Esophagus muscularis mucosa (tissue), 4 donors: ENCODE measurements at regions not wholly inside any gene's neighbourhood (a gene's known extent, or its start where the extent isn't known, plus 50 kb on each side); places are given as distances from the start of the nearest gene placed in this dataset.

Experiments
- DNase-seq: peaks from one replicate; pipeline ENCODE4 v3.0.0-alpha.2; 2017; ENCODE audit errors: extremely low spot score
- H3K27ac ChIP-seq, 4 donors: fragments of 200-600 bp; sonication (generic); replicated peaks in 1 of 4; 1 replicate in 3 of 4; 2 replicates in 1 of 4; pipeline ENCODE4 v1.5.1; 2016 to 2019; ENCODE audit warnings: mild to moderate bottlenecking in 1 of 4
- H3K27me3 ChIP-seq, 4 donors: fragments of 200-600 bp; sonication (generic); one replicate each; pipeline versions ENCODE4 v1.5.1 to v1.6.0; 2016 to 2019
- H3K36me3 ChIP-seq, 4 donors: fragments of 200-600 bp; sonication (generic); one replicate each; pipeline ENCODE4 v1.5.1; 2016 to 2019
- H3K4me1 ChIP-seq, 4 donors: fragments of 200-600 bp; sonication (generic); one replicate each; pipeline ENCODE4 v1.5.1; 2016 to 2019
- H3K4me3 ChIP-seq, 4 donors: fragments of 200-600 bp; sonication (generic); 1 replicate in 2 of 4; 2 replicates in 2 of 4; pipeline ENCODE4 v1.5.1; 2016 to 2019; ENCODE audit warnings: mild to moderate bottlenecking in 4 of 4, moderate library complexity in 1 of 4
- H3K9me3 ChIP-seq, 4 donors: fragments of 200-600 bp; sonication (generic); 1 replicate in 3 of 4; 2 replicates in 1 of 4; pipeline ENCODE4 v1.5.1; 2016 to 2019
- CTCF ChIP-seq, 3 experiments: fragments of 200-600 bp in 2 of 3; fragments of 450-650 bp in 1 of 3; sonication (generic) in 2 of 3; IDR thresholded peaks; one replicate each; pipeline ENCODE4 v1.5.1; 2017 to 2019; ENCODE audit warnings: antibody characterized with exemption in 3 of 3, mild to moderate bottlenecking in 2 of 3, moderate library complexity in 1 of 3
- EP300 ChIP-seq: sonication (generic); formaldehyde crosslinking; IDR thresholded peaks from one replicate; pipeline ENCODE4 v1.6.1; 2017; ENCODE audit warnings: antibody characterized with exemption
- POLR2A ChIP-seq: fragments of 450-650 bp; IDR thresholded peaks from one replicate; pipeline ENCODE4 v1.6.1; 2017; ENCODE audit warnings: antibody characterized with exemption, moderate library complexity, mild to moderate bottlenecking, low read depth
- POLR2AphosphoS5 ChIP-seq, 2 donors: sonication (generic); formaldehyde crosslinking; IDR thresholded peaks; one replicate each; pipeline ENCODE4 v1.6.1; 2017; ENCODE audit warnings: antibody characterized with exemption in 2 of 2
- WGBS: methylation state at CpG from one replicate; pipeline ENCODE4 v1.1.5; 2018; 5-methylcytosine and 5-hydroxymethylcytosine counted together
- intact Hi-C: fragments of 100-400 bp; cut with DNase I; formaldehyde crosslinking; loops from one replicate; pipeline ENCODE4 v1.15.1; 2023

DNA sequence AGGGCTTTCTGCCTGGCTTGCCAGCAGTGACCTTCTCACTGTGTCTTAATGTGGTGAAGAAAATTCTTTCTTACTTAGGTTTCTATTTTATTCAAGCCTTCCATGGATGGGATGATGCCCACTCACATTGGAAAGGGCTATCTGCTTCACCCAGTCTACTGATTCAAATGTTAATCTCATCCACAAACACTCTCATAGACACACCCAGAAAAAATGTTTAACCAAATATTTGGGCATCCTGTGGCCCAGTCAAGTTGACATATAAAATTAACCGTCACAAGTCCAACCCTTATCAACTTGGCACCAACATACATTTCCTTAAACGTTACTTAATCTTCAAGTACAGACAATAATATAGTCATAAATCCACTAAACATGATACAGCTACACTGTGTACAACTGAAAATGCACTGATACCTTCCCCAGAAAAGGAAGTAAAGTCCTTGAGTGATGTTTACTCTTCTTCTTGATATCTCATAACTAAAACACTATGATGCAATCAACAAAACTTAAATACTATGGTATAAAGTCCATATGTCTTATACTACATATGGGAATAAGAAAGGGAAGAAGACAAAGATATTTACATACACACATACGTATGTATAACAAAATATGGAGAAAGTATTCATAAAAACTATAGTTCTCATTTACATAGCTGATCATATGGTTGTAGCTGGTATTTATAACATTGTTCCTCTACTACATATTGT, 394.7 kb upstream of the NOVA1 start:
- Histone ChIP-seq H3K27me3 (no peaks in the 10 kb centered on the region), H3K4me3 (no peak overlapping the region), H3K27ac (no peak overlapping the region), H3K4me1 (no peaks in the 10 kb centered on the region), H3K36me3 (no peaks in the 10 kb centered on the region), H3K9me3 (no peaks in the 10 kb centered on the region)
- TF ChIP-seq CTCF (IDR thresholded peaks at IDR 0.05) (no peak), POLR2A (no peak), POLR2AphosphoS5 (IDR thresholded peaks at IDR 0.05) (no peak), EP300 (no peak)
- intact Hi-C loops: no loop called here
- 73% methylated on average over 3 of the region's 3 CpGs for WGBS
- DNase-seq: no peak

- H3K9me3 ChIP-seq: no peaks in the 10 kb centered on the region
- H3K36me3 ChIP-seq: no peaks in the 10 kb centered on the region
- intact Hi-C loops: no loop called here
- 52% methylated on average over 2 of the region's 2 CpGs for WGBS
- no peaks in the 10 kb centered on the region for H3K27me3 ChIP-seq
- TF ChIP-seq CTCF (IDR thresholded peaks at IDR 0.05): no peak
- no peak for TF ChIP-seq POLR2AphosphoS5 (IDR thresholded peaks at IDR 0.05)
- no peak for TF ChIP-seq EP300
- no peak for TF ChIP-seq POLR2A
- no peak for DNase-seq
- H3K4me1 ChIP-seq: no peaks in the 10 kb centered on the region
- no peak overlapping the region for H3K27ac ChIP-seq
- H3K4me3 ChIP-seq: no peak overlapping the region
These were observed 395.7 kb upstream of the NOVA1 start for GRCh38 chr14:26993556-26993955.

DNA sequence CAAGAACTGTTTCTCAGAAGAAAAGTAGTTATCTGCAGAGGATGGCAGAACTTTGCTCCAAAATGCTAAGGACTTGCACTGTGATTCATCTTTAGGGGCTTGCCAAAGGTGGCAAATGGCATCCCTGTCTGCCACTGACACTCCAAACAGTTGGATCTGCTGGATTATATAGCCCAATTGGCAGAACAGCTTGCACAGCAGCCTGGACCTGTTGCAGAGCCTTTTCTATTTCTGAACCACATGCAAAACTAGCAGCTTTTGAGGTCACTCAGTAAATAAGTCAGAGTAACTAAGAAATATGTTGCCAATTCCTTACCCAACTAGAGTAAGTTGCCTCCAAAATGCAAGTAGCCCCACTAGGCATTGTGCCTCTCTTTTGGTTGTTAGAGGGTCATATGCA, 397.5 kb upstream of the NOVA1 start:
- Histone ChIP-seq H3K36me3 (no peaks in the 10 kb centered on the region), H3K27me3 (no peaks in the 10 kb centered on the region), H3K27ac (no peak overlapping the region), H3K4me1 (no peaks in the 10 kb centered on the region), H3K9me3 (no peaks in the 10 kb centered on the region), H3K4me3 (no peak overlapping the region)
- intact Hi-C loops: no loop called here
- TF ChIP-seq POLR2A: no peak
- no peak for TF ChIP-seq CTCF (IDR thresholded peaks at IDR 0.05)
- no peak for TF ChIP-seq EP300
- no peak for TF ChIP-seq POLR2AphosphoS5 (IDR thresholded peaks at IDR 0.05)
- DNase-seq: no peak

DNA sequence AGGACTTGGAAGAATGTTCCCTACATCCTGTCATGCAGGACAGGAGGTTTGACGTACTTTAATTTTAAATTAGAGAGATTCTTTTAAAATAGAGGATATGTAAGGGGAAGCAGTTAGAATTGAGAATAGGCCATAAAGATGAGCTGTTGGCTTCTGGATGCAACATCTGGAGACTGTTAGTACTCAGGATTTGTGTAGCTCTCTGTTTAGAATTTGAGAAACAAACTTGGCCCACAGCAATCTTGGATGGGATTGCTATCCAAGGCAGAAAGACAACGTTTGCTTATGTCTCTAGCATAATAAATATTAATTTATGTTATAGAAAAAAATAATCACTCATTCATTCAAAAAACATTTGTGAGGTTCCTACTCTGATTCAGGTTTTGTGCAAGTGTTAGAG, 398.4 kb upstream of the NOVA1 start:
- TF ChIP-seq POLR2A: no peak
- TF ChIP-seq POLR2AphosphoS5 (IDR thresholded peaks at IDR 0.05): no peak
- no peak for TF ChIP-seq CTCF (IDR thresholded peaks at IDR 0.05)
- no peak for TF ChIP-seq EP300
- no peak for DNase-seq
- H3K9me3 ChIP-seq: no peaks in the 10 kb centered on the region
- intact Hi-C loops: no loop called here
- H3K4me1 ChIP-seq: no peaks in the 10 kb centered on the region
- no peaks in the 10 kb centered on the region for H3K36me3 ChIP-seq
- no peaks in the 10 kb centered on the region for H3K27me3 ChIP-seq
- no peak overlapping the region for H3K27ac ChIP-seq
- no peak overlapping the region for H3K4me3 ChIP-seq
- WGBS: 47% methylated on average over 2 of the region's 2 CpGs

DNA sequence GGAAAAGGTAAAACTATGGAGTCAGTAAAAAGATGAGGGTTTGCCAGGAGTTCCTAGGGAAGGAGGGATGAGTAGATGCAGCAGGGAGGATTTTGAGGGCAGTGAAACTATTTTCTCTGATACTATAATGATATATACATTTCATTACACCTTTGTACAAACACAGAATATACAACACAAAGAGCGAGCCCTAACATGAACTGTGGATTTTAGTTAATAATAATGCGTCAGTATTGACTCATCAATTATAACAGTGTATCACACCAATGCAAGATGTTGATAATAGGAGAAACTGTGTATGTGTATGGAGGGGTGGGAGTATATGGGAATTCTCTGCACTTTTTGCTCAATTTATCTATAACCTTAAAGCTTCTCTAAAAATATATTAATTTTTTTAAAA, 404.3 kb upstream of the NOVA1 start:
- H3K36me3 ChIP-seq: no peaks in the 10 kb centered on the region
- H3K27me3 ChIP-seq: no peaks in the 10 kb centered on the region
- WGBS: 87% methylated on average over 2 of the region's 2 CpGs
- no peak overlapping the region for H3K27ac ChIP-seq
- no peak overlapping the region for H3K4me3 ChIP-seq
- intact Hi-C loops: no loop called here
- DNase-seq: no peak
- no peak for TF ChIP-seq POLR2AphosphoS5 (IDR thresholded peaks at IDR 0.05)
- TF ChIP-seq POLR2A: no peak
- no peak for TF ChIP-seq CTCF (IDR thresholded peaks at IDR 0.05)
- no peak for TF ChIP-seq EP300
- no peaks in the 10 kb centered on the region for H3K9me3 ChIP-seq
- H3K4me1 ChIP-seq: no peaks in the 10 kb centered on the region
